ENCODE measurements at regions not wholly inside any gene's neighbourhood (a gene's known extent, or its start where the extent isn't known, plus 50 kb on each side); places are given as distances from the start of the nearest gene placed in this dataset.
A peak's percentile ranks its signal among the peaks of the same experiment; 100 is the strongest.

GRCh38 chr6:113659762-113660404 is 197.3 kb upstream of the MARCKS start:
- Histone ChIP-seq H3F3A (ENCODE audit: insufficient read depth, low read length) (no peaks in the 10 kb centered on the region), H3K9me2 (ENCODE audit: low read depth, low read length) (no peaks in the 10 kb centered on the region), H3K36me3 (ENCODE audit: insufficient read depth, low read length) (no peaks in the 10 kb centered on the region), H3K4me2 (ENCODE audit: low read length) (no peak overlapping the region), H3K9me3 (ENCODE audit: low read length) (no peaks in the 10 kb centered on the region), H2AFZ (ENCODE audit: low read length) (no peak overlapping the region), H3K27ac (ENCODE audit: low read depth, low read length, poor library complexity, severe bottlenecking) (no peak overlapping the region), H3K4me3 (ENCODE audit: low read depth, low read length, poor library complexity, severe bottlenecking) (no peak overlapping the region), H3K4me1 (ENCODE audit: insufficient read depth, low read length, severe bottlenecking) (peaks cover 9% of the 10 kb centered on the region), H4K20me1 (ENCODE audit: insufficient read depth, low read length) (no peaks in the 10 kb centered on the region), H3K9ac (ENCODE audit: low read length) (no peak overlapping the region), H3K27me3 (ENCODE audit: insufficient read depth, low read length) (no peaks in the 10 kb centered on the region), H3K79me2 (ENCODE audit: insufficient read depth, low read length) (no peaks in the 10 kb centered on the region)
- TF ChIP-seq EZH2 (IDR thresholded peaks at IDR 0.05; ENCODE audit: borderline replicate concordance, low read length) (no peak), CTCF (IDR thresholded peaks at IDR 0.05; ENCODE audit: low read length) (no peak)

GRCh38 chr6:113660819-113661218 is 196.3 kb upstream of the MARCKS start:
- H3K4me3 ChIP-seq (ENCODE audit: low read depth, low read length, poor library complexity, severe bottlenecking): no peak overlapping the region
- no peaks in the 10 kb centered on the region for H3F3A ChIP-seq (ENCODE audit: insufficient read depth, low read length)
- H3K4me2 ChIP-seq (ENCODE audit: low read length): no peak overlapping the region
- no peaks in the 10 kb centered on the region for H3K27me3 ChIP-seq (ENCODE audit: insufficient read depth, low read length)
- H4K20me1 ChIP-seq (ENCODE audit: insufficient read depth, low read length): no peaks in the 10 kb centered on the region
- peaks cover 9% of the 10 kb centered on the region for H3K4me1 ChIP-seq (ENCODE audit: insufficient read depth, low read length, severe bottlenecking)
- H3K9me2 ChIP-seq (ENCODE audit: low read depth, low read length): no peaks in the 10 kb centered on the region
- H3K36me3 ChIP-seq (ENCODE audit: insufficient read depth, low read length): no peaks in the 10 kb centered on the region
- H2AFZ ChIP-seq (ENCODE audit: low read length): no peak overlapping the region
- H3K79me2 ChIP-seq (ENCODE audit: insufficient read depth, low read length): no peaks in the 10 kb centered on the region
- H3K27ac ChIP-seq (ENCODE audit: low read depth, low read length, poor library complexity, severe bottlenecking): no peak overlapping the region
- H3K9me3 ChIP-seq (ENCODE audit: low read length): no peaks in the 10 kb centered on the region
- no peak for TF ChIP-seq EZH2 (IDR thresholded peaks at IDR 0.05; ENCODE audit: borderline replicate concordance, low read length)
- TF ChIP-seq CTCF (IDR thresholded peaks at IDR 0.05; ENCODE audit: low read length): no peak
- H3K9ac ChIP-seq (ENCODE audit: low read length): no peak overlapping the region

- H3K9me3 ChIP-seq (ENCODE audit: low read length): no peaks in the 10 kb centered on the region
- no peaks in the 10 kb centered on the region for H3K36me3 ChIP-seq (ENCODE audit: insufficient read depth, low read length)
- no peak overlapping the region for H3K27ac ChIP-seq (ENCODE audit: low read depth, low read length, poor library complexity, severe bottlenecking)
- no peaks in the 10 kb centered on the region for H3K27me3 ChIP-seq (ENCODE audit: insufficient read depth, low read length)
- H4K20me1 ChIP-seq (ENCODE audit: insufficient read depth, low read length): no peaks in the 10 kb centered on the region
- no peak for TF ChIP-seq CTCF (IDR thresholded peaks at IDR 0.05; ENCODE audit: low read length)
- TF ChIP-seq EZH2 (IDR thresholded peaks at IDR 0.05; ENCODE audit: borderline replicate concordance, low read length): no peak
- H3K9me2 ChIP-seq (ENCODE audit: low read depth, low read length): no peaks in the 10 kb centered on the region
- no peak overlapping the region for H3K4me2 ChIP-seq (ENCODE audit: low read length)
- no peak overlapping the region for H3K9ac ChIP-seq (ENCODE audit: low read length)
- 0 out of 2 replicates have a peak overlapping the region, but pooled peaks have one; percentile 61 for H2AFZ ChIP-seq (ENCODE audit: low read length)
- no peak overlapping the region for H3K4me3 ChIP-seq (ENCODE audit: low read depth, low read length, poor library complexity, severe bottlenecking)
- peaks cover 9% of the 10 kb centered on the region for H3K4me1 ChIP-seq (ENCODE audit: insufficient read depth, low read length, severe bottlenecking)
- no peaks in the 10 kb centered on the region for H3F3A ChIP-seq (ENCODE audit: insufficient read depth, low read length)
- no peaks in the 10 kb centered on the region for H3K79me2 ChIP-seq (ENCODE audit: insufficient read depth, low read length)
Measured at GRCh38 chr6:113662093-113662665, 195.0 kb upstream of the MARCKS start.
